Endothelial cell of umbilical vein (primary cell): ENCODE measurements at regions not wholly inside any gene's neighbourhood (a gene's known extent, or its start where the extent isn't known, plus 50 kb on each side); places are given as distances from the start of the nearest gene placed in this dataset.

Source experiments
- BruUV-seq: library from RNA; stranded (reverse); fragments of 400-500 nt; replicated peaks from 2 replicates; lab custom pipeline; 2021; lab: Mats Ljungman, UMichigan
- CTCF ChIA-PET: fragments of 300-600, 350-600 bp; sonication (Branson Sonifier 250); formaldehyde crosslinking; loops from one replicate; lab custom pipeline; 2021; ENCODE audit warnings: antibody characterized with exemption, inconsistent platforms; lab: Charles Lee
- POLR2A ChIA-PET: fragments of 300-600, 350-600 bp; sonication (Branson Sonifier 250); formaldehyde crosslinking; loops from one replicate; lab custom pipeline; 2021; ENCODE audit warnings: antibody characterized with exemption, inconsistent platforms; lab: Charles Lee
- DNase-seq: peaks from one replicate; pipeline ENCODE4 v3.0.0-alpha.2; 2011; ENCODE audit warnings: low read depth, low spot score
- FAIRE-seq: peaks from 2 replicates; lab custom pipeline; 2011; peaks lifted over from hg19 to GRCh38; lab: Jason Lieb, UNC
- H2AFZ ChIP-seq: 2 replicates; pipeline ENCODE4 v1.6.0; 2012; ENCODE audit warnings: low read depth, low read length, control low read depth, inconsistent platforms
- H3K27ac ChIP-seq: 2 replicates; pipeline ENCODE4 v1.5.1; 2011; ENCODE audit warnings: low read depth, mild to moderate bottlenecking, control low read depth, low read length, moderate library complexity; ENCODE audit not compliant: insufficient read depth
- H3K27me3 ChIP-seq, 2 experiments: 2 replicates each; pipeline versions ENCODE4 v1.6.0 to v1.6.1; 2011; ENCODE audit warnings: low read length in 2 of 2, mixed read lengths in 1 of 2; ENCODE audit not compliant: control insufficient read depth in 2 of 2, insufficient read depth in 2 of 2
- H3K36me3 ChIP-seq, 2 experiments: 2 replicates in 1 of 2; 3 replicates in 1 of 2; pipeline ENCODE4 v1.5.1; 2011; ENCODE audit warnings: low read length in 2 of 2, mild to moderate bottlenecking in 1 of 2, moderate library complexity in 1 of 2; ENCODE audit not compliant: control insufficient read depth in 2 of 2, insufficient read depth in 2 of 2; ENCODE audit errors: extremely low read depth in 1 of 2
- H3K4me1 ChIP-seq: 3 replicates; pipeline ENCODE4 v1.5.1; 2011; ENCODE audit warnings: mild to moderate bottlenecking, low read length; ENCODE audit not compliant: control insufficient read depth, insufficient read depth; ENCODE audit errors: extremely low read depth
- H3K4me2 ChIP-seq: 2 replicates; pipeline ENCODE4 v1.6.1; 2011; ENCODE audit warnings: low read length, control low read depth, mixed read lengths; ENCODE audit not compliant: insufficient read depth
- H3K4me3 ChIP-seq, 3 experiments: fragments of 200-600 bp in 1 of 3; sonication (generic), shearing (Covaris generic) in 1 of 3; replicated peaks in 1 of 3; 2 replicates each; pipeline ENCODE4 v1.5.1; 2011 to 2016; ENCODE audit warnings: control low read depth in 3 of 3, low read length in 3 of 3, mild to moderate bottlenecking in 2 of 3, inconsistent platforms in 1 of 3, low read depth in 1 of 3, moderate library complexity in 1 of 3; ENCODE audit not compliant: insufficient read depth in 1 of 3
- H3K79me2 ChIP-seq: 2 replicates; pipeline ENCODE4 v1.6.0; 2012; ENCODE audit warnings: low read length, inconsistent platforms; ENCODE audit not compliant: control insufficient read depth, insufficient read depth
- H3K9ac ChIP-seq: replicated peaks from 2 replicates; pipeline ENCODE3; 2011; ENCODE audit warnings: low read length, control low read depth; ENCODE audit not compliant: insufficient read depth; ENCODE audit errors: extremely low read depth
- H3K9me1 ChIP-seq: replicated peaks from 3 replicates; pipeline ENCODE4 v1.6.0; 2011; ENCODE audit warnings: mild to moderate bottlenecking, low read length; ENCODE audit not compliant: control insufficient read depth, insufficient read depth; ENCODE audit errors: extremely low read depth
- H3K9me3 ChIP-seq: replicated peaks from 2 replicates; pipeline ENCODE4 v1.5.1; 2012; ENCODE audit warnings: low read length, inconsistent platforms; ENCODE audit not compliant: control insufficient read depth, insufficient read depth
- H4K20me1 ChIP-seq: replicated peaks from 2 replicates; pipeline ENCODE3; 2011; ENCODE audit warnings: mild to moderate bottlenecking, low read length; ENCODE audit not compliant: control insufficient read depth, insufficient read depth; ENCODE audit errors: extremely low read depth
- CTCF ChIP-seq, 2 donors: IDR thresholded peaks; 1 replicate in 1 of 2; 2 replicates in 1 of 2; pipeline ENCODE4 v1.5.1; 2011; ENCODE audit warnings: low read length in 2 of 2, mild to moderate bottlenecking in 2 of 2, moderate library complexity in 2 of 2, control low read depth in 1 of 2, inconsistent platforms in 1 of 2, low read depth in 1 of 2; ENCODE audit not compliant: insufficient read depth in 1 of 2; ENCODE audit errors: extremely low read depth in 1 of 2
- EZH2 ChIP-seq: IDR thresholded peaks from 2 replicates; pipeline ENCODE4 v1.6.1; 2012; ENCODE audit warnings: borderline replicate concordance, low read depth, mild to moderate bottlenecking, moderate library complexity, low read length, inconsistent platforms; ENCODE audit not compliant: severe bottlenecking
- FOS ChIP-seq: IDR thresholded peaks from 2 replicates; pipeline ENCODE4 v1.6.1; 2011; ENCODE audit warnings: mild to moderate bottlenecking, low read length, moderate library complexity, borderline replicate concordance; ENCODE audit not compliant: insufficient read depth
- GATA2 ChIP-seq: IDR thresholded peaks from 2 replicates; pipeline ENCODE4 v1.7.0; 2011; ENCODE audit warnings: low read depth, mild to moderate bottlenecking, moderate library complexity, mixed read lengths, low read length; ENCODE audit not compliant: insufficient read length, insufficient read depth
- JUN ChIP-seq: IDR thresholded peaks from 2 replicates; pipeline ENCODE4 v1.6.1; 2011; ENCODE audit warnings: borderline replicate concordance, low read depth; ENCODE audit not compliant: insufficient read length, insufficient read depth
- MAX ChIP-seq: IDR thresholded peaks from 2 replicates; pipeline ENCODE4 v1.6.1; 2011; ENCODE audit not compliant: insufficient read depth, insufficient read length
- POLR2A ChIP-seq: IDR thresholded peaks from 2 replicates; pipeline ENCODE4 v1.6.1; 2012; ENCODE audit warnings: low read depth, mild to moderate bottlenecking, control low read depth, low read length
- POLR2AphosphoS5 ChIP-seq: IDR thresholded peaks from 2 replicates; pipeline ENCODE4 v1.6.1; 2012; ENCODE audit warnings: low read depth, mild to moderate bottlenecking, control low read depth, low read length, moderate library complexity; ENCODE audit not compliant: insufficient read depth
- dilution Hi-C: fragments of 300-500 bp; cut with MboI; formaldehyde crosslinking; loops from one replicate; pipeline ENCODE4 v1.15.0; 2019; ENCODE audit warnings: low sequenced_read_pairs; ENCODE audit not compliant: extremely low pct_ligation_motif_present
- intact Hi-C: fragments of 100-400 bp; cut with micrococcal nuclease; formaldehyde crosslinking; loops from one replicate; pipeline ENCODE4 v1.10.0; 2022

- no peak for TF ChIP-seq FOS
- no peak for TF ChIP-seq EZH2
- no peak for TF ChIP-seq JUN
- TF ChIP-seq GATA2 = no peak
- TF ChIP-seq POLR2A = no peak
- TF ChIP-seq MAX = no peak
- TF ChIP-seq POLR2AphosphoS5 = no peak
- TF ChIP-seq CTCF (IDR thresholded peaks at IDR 0.05; ENCODE audit: extremely low read depth in 1 of 2, insufficient read depth in 1 of 2, low read depth in 1 of 2, low read length in 2 of 2) = no peak
- no peak for FAIRE-seq
- H3K4me2 ChIP-seq = no peak overlapping the region
- ChIA-PET CTCF (no interaction called here), POLR2A (no interaction called here)
- dilution Hi-C loops (no loop called here), intact Hi-C loops (no loop called here)
- H3K27me3 ChIP-seq = no peaks in the 10 kb centered on the region
- H3K27ac ChIP-seq = no peak overlapping the region
- no peak overlapping the region for H3K4me3 ChIP-seq
- no peak overlapping the region for H3K9ac ChIP-seq
- no peaks in the 10 kb centered on the region for H3K79me2 ChIP-seq
- no peak overlapping the region for H2AFZ ChIP-seq
- no TSS peak for BruUV-seq
- no peaks in the 10 kb centered on the region for H3K4me1 ChIP-seq
- H3K36me3 ChIP-seq = no peaks in the 10 kb centered on the region
- H4K20me1 ChIP-seq = no peaks in the 10 kb centered on the region
- no peaks in the 10 kb centered on the region for H3K9me1 ChIP-seq
- DNase-seq = no peak
- H3K9me3 ChIP-seq = no peaks in the 10 kb centered on the region
Observed at GRCh38 chr6:145367149-145367548, 368.2 kb downstream of the EPM2A start.
